ENCODE measurements at regions not wholly inside any gene's neighbourhood (a gene's known extent, or its start where the extent isn't known, plus 50 kb on each side); places are given as distances from the start of the nearest gene placed in this dataset.
A peak's percentile ranks its signal among the peaks of the same experiment; 100 is the strongest.

DNA sequence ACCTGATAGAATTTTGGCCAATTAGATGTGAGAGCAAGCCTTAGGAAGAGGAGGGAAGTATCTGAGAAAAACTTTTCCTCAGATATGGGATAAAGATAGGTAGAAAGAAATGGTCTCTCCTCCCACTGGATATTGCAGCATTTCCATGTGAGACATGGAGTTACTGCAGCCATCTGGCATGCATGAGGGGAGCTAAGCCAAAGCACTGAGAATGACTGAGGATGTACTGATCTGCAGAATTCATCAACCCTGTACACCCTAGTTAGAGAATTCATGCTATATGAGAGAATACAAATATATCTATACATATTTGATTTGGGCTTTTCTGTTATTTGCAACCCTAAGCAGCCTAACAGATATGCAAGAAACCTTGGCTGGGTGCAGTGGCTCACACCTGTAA lies 52.5 kb upstream of the RPL34 start:
- no peak for DNase-seq

DNA sequence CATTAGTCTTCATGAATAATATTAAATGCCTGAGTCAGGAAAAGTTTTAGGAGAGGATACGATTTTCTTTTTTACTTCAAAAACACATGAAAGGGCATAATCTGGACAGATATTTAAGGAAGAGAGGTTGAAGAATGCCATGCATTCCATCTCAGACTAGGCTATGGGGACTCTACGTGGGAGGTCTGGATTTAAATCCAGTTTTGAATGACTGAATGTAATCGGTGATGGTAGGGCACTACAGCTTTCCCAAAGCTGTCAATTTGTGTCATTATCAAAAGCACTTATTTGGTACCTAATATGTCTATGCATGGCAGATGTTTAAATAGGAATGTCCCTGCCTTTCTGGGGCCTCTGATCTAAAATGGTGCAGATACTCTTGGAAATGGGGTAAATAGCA lies 59.3 kb upstream of the RPL34 start:
- no peak for DNase-seq

DNA sequence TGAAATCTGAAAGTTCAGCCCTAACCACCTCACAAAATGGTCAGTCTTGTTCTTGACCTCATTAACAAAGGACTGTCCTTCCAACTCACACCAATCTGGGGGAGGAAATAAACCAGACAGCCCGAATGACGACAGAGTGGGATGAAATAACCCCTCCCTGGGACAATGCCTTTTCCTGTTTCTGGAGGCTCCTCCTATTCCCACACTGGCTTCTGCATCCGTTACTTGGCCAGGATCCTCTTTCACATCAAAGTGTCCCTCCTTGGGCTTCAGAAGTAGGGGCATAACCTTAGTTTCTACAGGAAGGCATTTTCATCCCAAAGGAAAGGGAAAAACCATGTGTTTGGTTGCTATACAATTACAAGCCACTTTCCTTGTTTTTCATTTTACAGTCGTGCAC lies 59.8 kb upstream of the RPL34 start:
- DNase-seq: no peak

DNA sequence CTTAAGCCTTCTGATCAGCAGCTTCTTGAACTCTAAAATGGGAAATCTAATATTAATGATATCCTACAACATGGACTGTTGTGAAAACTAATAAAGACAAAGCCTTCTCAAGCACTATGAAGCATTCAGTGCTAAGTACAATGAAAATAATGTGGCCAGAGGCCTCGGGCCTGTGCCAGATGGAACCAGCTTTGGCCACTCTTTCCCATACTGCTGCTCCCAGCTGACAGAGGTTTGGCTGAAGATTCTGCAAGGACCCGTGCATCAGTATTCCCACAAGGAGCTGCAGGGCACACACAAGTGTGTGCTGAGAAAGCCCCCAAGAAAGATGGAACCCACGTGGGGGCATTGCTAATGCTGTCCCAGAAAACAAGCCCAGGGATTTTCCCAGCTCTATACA lies 60.5 kb upstream of the RPL34 start:
- DNase-seq: no peak

DNA sequence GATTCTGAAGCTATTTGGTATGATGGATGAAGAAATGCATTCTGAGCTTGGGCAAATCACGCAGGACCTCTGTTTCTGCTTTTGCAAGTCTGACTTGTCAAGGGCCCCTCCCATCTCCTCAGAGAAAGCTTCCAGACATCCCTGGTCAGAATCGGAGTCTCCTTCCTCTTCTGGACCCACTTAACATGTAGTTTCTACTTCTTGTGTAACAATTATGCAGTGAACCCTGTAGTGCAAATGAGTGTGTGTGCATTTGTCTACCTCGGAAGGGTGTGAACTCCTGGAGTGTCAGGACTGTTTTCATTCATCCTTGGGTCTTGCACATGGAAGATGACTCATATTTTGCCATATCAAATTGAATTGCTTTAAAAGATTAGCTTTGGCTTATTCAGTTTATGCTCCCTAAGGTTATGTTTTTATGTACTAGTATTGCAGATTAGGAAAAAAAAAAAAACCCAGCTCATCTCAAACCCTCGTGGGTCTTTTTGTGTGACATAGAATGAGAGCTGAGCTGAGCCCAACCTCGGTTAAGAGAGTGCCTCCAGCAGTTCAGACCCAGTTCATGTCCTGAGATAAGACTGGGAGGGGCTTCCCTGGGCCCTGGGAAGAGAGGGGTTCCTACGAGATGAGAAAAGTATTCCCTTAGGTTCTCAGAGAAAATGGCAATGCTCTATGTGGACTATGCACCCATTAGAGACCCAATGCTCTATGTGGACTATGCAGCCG lies 61.1 kb upstream of the RPL34 start:
- DNase-seq: no peak

DNA sequence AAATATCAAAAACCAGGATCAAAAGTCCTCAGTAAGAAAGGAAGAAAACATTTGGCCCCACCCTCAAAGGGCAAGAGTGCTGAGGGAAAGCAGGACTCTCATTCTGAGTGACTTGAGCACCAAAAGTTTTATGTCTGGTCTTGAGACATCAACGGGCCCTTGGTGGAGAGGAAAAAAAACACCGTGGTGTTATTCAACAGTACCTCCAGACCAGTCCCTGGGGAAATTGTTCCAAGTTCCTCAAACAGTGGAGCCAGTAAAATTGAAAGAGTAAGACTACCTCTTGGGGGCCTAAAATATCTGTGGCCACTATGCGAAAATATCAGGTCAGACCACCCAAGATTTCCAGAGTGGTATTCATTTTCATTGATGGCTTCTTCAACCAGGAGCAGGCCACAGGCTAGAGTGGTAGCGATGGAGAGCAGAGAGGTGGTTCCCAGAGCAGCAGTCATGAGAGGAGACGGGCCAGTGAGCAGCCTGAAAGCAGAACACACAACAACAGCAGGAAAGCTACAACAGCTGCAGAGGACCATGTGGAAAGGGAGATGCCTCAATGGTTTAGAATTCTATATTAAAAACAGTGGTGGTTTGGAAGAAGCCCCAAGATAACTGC lies 63.7 kb upstream of the RPL34 start:
- DNase-seq: no peak

DNA sequence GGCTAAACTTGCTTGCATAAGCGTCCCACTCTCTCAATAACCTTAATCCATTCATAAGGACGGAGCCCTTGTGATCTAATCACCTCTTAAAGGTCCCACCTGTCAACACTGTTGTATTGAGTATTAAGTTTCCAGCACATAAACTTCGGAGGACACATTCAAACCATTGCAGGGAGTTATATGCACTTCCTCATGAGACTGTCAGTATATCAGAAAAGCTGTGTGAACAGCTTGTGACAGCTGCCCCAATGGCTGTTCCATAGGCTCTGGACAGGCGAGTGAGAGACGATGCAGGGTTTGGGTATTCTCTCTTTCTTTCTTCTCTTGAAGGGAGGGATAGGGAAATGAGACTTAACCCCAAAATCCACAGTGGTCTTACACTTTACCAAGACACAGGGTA lies 64.2 kb upstream of the RPL34 start:
- DNase-seq: no peak

DNA sequence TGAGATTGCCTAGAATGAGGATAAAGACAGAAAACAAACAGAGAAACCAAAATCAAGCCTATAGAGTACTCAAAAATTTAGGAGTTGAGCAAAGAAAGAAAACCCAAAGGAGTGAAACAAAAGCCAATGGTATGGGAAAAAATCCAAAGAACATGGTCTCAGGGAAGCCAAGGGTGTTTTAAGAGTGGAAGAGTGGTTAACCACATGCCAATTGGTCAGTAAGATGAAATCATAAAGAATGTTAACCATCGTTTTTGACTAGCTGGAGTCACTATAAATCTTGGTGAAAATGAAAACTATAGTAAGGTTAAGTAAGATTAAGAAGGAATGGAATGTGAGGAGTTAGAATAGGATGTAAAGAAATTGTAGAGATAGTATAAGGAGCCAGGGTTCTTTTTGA lies 64.7 kb upstream of the RPL34 start:
- no peak for DNase-seq

DNA sequence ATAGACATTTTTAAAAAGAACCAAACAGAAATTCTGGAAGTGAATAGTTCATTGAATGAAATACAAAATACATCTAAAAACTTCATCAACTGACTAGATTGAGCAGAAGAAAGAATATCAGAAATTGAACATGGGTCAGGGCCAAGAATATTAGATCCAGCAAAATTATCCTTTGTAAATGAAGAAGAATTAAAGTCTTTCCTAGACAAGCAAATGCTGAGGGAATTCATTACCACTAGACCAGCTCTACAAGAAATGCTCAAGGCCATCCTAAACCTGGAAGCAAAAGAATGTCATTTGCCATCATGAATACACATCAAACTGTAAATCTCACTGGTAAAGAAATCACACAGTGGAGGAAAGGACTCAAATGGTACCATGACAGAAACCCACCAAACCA lies 72.7 kb upstream of the RPL34 start:
- no peak for DNase-seq

DNA sequence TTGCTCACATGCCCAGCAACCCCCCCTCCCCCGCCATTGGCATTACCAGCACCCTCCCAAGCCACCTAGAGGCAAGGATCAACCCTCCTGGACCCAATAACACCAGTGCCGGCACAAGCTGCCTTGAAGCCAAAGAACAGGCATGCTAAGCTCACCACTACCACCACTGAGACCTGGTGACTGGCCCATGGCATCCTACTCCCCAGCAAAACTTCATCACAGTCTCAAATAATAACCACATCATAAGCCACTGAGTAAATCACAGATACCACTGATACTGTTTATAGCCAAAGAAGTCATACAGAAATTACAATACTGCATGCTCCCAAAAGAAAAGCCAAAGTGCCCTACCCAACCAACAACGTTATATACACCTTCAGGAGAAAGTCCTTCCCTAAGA lies 73.6 kb upstream of the RPL34 start:
- DNase-seq: no peak

DNA sequence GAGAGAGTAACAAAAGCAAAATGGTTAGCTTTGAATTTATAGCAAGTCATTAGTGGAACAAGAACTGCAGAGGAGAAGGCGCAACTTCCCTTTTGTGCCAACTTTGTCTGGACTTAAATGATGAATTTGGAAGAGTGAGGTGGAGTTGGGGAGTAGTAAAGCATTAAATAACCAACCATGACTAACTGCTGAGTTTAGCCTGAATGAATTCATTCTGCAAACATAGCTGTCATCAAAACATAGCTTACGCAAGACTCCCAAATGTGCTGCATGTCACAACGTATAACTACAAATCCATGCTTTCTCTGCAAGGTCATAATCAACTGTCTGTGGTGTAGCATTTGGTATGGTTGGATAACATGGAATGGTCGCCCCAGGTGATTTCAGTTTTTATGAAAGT lies 75.9 kb upstream of the RPL34 start:
- no peak for DNase-seq

DNA sequence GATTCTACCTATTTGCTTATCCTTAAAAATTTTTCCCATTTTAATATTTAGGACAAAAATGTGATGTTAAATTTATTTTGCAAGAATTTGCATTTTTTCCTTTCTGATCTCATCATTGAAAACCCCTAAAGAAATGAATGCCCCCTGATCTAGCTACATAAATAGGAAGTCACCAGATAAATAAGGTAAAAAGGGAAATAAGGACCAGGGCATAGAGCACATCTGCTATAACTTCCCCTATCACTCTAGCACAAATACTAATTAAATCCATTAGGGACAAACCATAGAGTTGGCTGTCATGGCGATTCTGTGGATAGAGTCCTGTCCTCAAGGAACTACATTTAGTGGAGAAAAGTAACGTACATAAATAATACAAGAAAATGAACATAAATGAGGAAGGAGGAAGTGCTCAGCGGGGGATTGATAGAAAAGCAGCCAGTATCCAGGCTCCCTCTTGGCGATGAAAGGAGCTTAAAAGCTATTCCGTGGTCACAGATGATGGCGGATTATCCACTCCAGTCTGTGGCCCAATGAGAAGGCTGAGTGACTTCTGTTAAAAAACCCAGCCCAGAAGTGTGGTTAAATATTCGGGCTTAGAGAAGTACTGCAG lies 76.9 kb upstream of the RPL34 start:
- DNase-seq: no peak

DNA sequence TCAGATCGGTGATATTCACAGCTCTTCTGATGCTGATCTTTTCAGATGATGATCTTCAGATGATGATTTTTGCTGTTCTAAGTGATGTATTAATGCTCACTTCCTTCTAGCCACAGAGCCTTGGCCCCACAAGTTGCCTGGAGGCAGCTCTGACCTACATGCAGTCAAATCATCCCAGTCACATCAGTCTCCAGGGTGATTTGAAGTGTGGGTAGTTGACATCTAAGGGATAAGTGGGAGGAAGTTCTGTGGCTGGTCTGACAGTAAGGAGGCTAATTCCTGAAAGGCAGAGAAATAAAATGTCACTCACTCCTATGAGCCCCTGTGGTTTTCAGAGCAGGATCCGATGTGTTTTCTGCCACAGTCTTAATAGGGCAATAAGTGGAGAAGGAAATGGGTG lies 79.8 kb upstream of the RPL34 start:
- no peak for DNase-seq

DNA sequence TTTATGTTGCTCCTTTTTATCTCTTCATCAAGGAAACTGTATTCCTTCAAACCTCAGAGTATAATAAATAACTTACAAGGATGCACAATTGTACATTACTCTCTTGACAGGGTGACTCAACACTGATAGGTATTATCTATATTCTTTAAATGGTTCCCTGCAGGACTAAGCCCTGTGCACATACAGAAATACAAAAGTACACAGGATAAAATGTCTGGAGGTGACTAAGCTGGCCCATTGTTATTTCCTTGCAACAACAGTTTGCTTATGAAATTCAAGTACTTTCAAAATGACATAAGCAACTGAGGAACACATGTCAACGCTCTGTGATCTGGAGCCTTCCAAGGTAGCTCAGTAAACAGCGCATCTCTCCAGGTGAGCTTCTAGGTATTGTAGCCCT lies 83.8 kb upstream of the RPL34 start:
- no peak for DNase-seq

DNA sequence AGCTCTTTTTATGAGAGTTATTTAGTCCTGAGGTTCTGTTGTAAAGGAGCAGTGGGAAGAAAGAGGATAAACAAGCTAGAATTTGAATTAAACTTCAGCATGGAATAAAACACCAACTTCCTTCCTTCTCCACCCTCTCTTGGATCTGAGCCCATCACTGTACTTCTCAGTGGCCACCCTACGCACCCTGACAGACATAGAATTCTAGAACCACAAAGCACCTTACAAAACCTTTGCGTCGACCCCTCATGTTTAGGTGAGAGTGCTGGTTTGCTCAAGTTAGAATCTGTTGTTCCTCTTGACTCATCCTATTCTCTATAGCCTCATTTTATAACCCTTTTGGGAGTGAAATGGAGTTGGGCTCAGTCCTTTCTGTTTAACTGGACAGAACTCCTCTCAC lies 84.6 kb upstream of the RPL34 start:
- no peak for DNase-seq

DNA sequence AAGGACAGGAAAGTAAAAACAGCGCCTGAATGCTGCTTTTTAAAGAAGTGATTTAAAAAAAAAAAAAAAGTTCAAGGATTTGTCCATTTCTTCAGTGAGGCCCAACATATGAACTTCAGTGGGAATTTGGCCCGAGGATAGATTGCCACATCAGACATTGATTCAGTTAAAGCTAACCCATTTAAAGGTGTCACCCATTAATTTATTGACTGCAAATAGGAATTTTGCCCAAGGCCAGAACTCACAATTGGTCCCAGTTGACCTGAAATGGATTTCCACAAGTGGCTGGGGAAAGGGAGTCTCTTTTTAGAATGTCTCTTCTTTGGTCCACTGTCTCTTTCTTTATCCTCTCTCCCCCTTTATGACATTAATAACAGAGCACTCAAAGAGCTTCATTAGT lies 86.5 kb upstream of the RPL34 start:
- DNase-seq: no peak

DNA sequence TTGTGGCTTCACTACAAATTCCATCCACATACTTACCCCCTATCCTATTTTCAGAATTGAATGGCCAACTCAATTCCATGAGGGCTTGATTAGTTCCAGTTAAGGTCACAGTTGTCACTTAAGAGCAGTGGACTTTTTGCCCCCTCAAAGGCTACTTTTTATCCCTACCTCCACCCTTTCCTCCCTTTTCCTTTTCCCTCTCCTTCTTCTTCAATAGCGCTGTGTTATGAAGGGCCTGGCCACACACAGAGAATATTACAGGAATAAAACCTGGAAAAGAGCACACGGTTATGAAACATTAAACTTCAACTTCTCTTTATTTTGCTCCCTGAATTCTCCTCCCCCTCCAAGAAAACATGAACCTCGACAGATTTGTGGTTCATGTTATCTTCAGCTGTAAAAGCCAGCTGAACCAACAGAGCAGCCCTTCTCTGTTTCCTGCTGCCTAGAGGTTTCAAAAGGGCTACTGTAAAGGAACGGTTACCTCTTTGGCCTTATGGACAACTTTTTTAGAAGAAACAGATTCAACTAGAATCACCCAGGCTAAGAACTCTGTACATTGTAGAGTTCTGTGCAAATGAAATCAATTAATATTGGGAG lies 87.0 kb upstream of the RPL34 start:
- no peak for DNase-seq

DNA sequence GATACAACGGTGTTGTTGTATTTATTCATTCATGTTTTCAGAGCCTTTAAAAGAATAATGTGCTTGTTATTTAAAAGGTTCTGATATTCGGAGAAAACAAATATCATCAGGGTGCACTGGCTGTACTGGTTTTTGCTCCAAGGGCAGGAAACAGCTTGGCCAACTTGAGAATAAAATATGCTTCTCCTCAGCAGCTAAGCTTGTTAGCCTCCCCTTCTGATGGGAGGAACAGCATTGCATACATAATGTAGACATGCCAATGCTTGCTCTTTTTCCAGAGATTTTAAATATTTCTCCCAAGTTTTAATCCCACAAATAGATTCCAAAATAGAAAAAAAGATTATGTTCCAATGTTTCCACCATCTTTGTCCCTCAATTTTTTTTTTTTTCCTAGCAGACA lies 87.6 kb upstream of the RPL34 start:
- no peak for DNase-seq

DNA sequence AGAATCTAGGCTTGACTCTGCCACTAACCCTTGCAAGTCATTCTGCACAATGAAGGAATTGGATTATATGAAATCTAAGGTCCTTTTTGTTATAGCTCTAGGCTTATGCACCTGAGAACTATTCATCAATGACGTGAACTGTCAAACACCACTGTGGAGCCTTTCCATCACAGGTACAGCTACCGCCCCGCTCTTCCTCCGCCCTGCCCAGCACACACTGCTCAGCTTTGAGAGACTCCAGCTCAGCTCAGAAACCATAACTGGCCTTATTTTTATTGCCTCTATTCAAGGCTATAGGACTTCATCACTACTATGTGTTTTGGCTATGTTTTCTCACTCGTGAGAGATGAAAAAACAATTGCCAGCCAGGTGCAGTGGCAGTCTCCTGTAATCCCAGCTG lies 88.2 kb upstream of the RPL34 start:
- peak; percentile 10 for DNase-seq

DNA sequence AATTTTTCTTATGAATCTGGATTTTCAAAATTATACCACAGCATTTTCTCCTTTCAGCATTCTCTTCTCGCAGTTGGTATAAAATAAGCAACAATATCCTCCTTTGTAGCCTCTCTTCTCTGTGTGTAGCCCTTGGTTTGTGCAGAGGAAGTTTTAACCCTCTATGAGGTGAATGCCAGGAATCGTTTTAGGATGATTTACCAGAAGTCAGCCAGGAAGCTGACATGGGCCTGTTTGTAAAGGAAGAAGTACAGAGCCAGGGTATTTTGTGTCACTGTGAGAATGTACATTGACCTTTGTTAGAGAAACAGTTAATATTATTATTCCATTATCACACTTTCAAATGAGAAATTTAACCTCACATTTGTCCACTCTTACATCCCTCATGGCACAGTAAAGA lies 88.9 kb upstream of the RPL34 start:
- DNase-seq: no peak

DNA sequence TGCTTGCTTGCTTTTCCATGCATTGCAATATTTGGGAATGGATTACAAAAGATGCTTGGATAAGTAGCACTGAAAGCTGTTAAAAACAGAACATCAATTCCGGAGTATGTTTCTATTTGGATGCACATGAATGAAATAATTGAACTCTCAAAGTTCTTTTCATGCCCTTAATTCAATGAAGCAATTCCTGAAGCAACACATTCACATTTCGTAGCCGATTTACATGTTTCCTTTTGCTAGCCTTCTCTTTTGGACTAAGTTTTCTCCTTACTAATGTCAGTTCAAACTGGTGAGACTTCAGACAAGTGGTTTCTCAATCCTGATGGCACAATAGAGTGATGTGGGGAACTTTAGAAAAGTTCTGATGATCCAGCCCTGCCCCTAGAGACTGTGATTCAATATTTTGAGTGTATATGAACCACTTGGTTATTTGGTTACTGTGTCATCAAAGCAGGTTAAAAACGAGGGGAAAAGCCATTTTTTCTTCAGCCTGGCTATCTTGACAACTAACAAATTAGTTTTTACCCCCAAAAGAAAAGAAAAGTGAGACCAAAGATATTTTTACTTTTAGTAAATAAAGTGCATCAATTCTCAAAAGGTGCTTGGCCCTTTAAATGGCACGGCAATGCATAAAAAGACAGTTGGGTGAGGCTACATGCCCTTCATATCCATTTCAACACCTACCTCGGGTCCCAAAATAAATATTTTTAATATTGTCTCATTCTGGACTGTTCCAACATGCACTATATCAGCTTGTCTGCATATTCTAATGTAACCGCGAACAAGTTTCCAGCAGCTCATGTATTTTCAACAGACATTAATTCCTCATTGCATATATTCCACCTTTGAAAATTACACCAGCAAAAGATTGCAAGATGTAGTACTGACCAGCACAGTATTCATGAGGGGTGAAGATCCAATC lies 90.1 kb upstream of the RPL34 start:
- DNase-seq: no peak

DNA sequence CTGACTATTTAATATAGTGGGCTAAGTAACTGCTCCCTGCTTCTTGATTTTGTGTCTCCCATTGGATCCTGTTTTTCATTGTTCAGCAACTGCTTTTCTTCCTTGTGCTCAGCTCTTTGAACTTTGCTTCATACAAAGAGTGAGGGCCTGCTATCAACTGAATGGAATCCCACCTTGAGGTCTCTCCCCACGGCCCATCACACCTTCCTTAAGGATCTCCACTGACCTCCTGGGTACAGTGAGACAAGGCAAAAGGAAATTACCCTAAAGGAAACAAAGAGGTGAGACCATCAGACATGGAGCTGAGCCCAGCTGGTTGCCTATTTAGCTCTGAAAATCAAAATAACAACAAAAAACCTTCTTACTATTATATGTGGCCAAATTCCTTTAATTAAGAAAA lies 91.3 kb upstream of the RPL34 start:
- DNase-seq: no peak

DNA sequence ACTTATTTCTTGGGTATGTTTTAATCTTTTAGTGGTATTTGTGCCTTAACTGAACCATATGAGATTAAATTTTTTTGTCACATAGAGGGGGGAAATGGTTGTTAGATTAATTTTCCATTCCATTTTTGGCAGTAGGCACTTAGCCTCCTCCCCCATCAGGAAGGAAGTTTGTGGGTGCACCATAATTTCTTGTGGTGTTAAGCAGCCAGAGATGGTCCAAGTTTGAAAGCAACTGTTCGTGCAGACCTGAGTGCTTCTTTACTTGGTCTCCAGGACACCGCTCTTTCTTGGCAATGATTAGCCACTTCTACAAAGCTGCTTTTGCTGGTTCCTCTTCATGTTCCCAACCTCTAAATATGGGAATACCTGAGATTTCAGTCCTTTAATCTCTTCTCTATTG lies 92.7 kb upstream of the RPL34 start:
- DNase-seq: peak; percentile 43
